ENCODE measurements at regions not wholly inside any gene's neighbourhood (a gene's known extent, or its start where the extent isn't known, plus 50 kb on each side); places are given as distances from the start of the nearest gene placed in this dataset.

DNA sequence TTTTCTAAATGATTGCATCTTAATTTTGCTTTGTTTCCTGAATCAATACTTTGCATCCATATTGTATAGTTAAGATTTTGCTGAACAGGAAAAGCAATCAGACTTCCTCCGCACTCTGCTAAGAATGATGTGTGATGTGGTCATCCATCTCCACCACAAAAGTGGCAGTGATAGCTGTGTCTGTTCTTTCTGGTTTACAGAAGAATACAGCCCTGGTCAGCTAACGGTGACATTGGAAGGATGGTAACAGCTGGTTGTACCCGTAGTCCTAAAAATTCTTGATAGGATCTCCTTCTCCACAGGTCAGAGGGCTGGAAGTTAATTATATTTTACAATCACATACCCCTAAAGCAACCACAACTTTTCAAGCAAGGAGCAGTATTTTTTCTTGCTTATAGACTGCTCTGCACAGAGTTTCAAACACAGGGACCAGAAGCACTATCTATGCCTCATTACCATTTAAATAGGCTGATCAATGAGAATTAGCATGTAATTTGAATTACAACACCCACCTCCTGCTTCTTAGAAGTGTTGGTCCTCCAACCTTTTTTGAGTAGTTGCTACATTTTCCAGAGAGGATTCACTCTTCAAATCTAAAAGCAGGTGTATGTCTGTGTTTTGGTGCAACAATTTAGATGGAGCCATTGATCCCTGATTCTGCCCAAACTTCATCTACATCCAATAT, 1191.9 kb upstream of the NUDT12 start:
- TF ChIP-seq, protein P1, sequence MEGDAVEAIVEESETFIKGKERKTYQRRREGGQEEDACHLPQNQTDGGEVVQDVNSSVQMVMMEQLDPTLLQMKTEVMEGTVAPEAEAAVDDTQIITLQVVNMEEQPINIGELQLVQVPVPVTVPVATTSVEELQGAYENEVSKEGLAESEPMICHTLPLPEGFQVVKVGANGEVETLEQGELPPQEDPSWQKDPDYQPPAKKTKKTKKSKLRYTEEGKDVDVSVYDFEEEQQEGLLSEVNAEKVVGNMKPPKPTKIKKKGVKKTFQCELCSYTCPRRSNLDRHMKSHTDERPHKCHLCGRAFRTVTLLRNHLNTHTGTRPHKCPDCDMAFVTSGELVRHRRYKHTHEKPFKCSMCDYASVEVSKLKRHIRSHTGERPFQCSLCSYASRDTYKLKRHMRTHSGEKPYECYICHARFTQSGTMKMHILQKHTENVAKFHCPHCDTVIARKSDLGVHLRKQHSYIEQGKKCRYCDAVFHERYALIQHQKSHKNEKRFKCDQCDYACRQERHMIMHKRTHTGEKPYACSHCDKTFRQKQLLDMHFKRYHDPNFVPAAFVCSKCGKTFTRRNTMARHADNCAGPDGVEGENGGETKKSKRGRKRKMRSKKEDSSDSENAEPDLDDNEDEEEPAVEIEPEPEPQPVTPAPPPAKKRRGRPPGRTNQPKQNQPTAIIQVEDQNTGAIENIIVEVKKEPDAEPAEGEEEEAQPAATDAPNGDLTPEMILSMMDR (IDR thresholded peaks at IDR 0.05 in 4 of 5, conservative IDR thresholded peaks at IDR 0.05 in 1 of 5) = no peak
- TF ChIP-seq POLR2A (IDR thresholded peaks at IDR 0.05) = no peak
